SW480 (cell line): ENCODE measurements at regions not wholly inside any gene's neighbourhood (a gene's known extent, or its start where the extent isn't known, plus 50 kb on each side); places are given as distances from the start of the nearest gene placed in this dataset.

Experiments
- DNase-seq: peaks from one replicate; pipeline ENCODE4 v3.0.0-alpha.2; 2016; ENCODE audit warnings: low spot score

GRCh38 chr3:87175732-87176131 is 51.4 kb upstream of the CHMP2B start:
- DNase-seq, result no peak

- DNase-seq, result no peak
Measured at GRCh38 chr3:87173776-87174175, 53.3 kb upstream of the CHMP2B start.

- DNase-seq, result no peak
Measured at GRCh38 chr3:87173071-87173470, 54.0 kb upstream of the CHMP2B start.

- peak; percentile 26 for DNase-seq
Measured at GRCh38 chr3:87167628-87168456, 59.3 kb upstream of the CHMP2B start.

GRCh38 chr3:87164245-87164644 is 62.9 kb upstream of the CHMP2B start:
- DNase-seq, result no peak

GRCh38 chr3:87161851-87162250 is 65.3 kb upstream of the CHMP2B start:
- DNase-seq, result no peak

- DNase-seq, result no peak
Measured at GRCh38 chr3:87161417-87161816, 65.7 kb upstream of the CHMP2B start.

- no peak for DNase-seq
Measured at GRCh38 chr3:87161013-87161412, 66.1 kb upstream of the CHMP2B start.

- no peak for DNase-seq
Measured at GRCh38 chr3:87158823-87159222, 68.3 kb upstream of the CHMP2B start.

GRCh38 chr3:87148020-87148419 is 79.1 kb upstream of the CHMP2B start:
- no peak for DNase-seq

- no peak for DNase-seq
Measured at GRCh38 chr3:87147562-87147961, 79.5 kb upstream of the CHMP2B start.

GRCh38 chr3:87145553-87145952 is 81.6 kb upstream of the CHMP2B start:
- DNase-seq, result peak; percentile 10

GRCh38 chr3:87136066-87136596 is 91.0 kb upstream of the CHMP2B start:
- no peak for DNase-seq

GRCh38 chr3:87135412-87135811 is 91.7 kb upstream of the CHMP2B start:
- no peak for DNase-seq

- DNase-seq, result no peak
Measured at GRCh38 chr3:87132801-87133200, 94.3 kb upstream of the CHMP2B start.

- DNase-seq, result no peak
Measured at GRCh38 chr3:87128006-87128405, 99.1 kb upstream of the CHMP2B start.

GRCh38 chr3:87127281-87127680 is 99.8 kb upstream of the CHMP2B start:
- no peak for DNase-seq

- DNase-seq, result no peak
Measured at GRCh38 chr3:87126321-87126720, 100.8 kb upstream of the CHMP2B start.

- no peak for DNase-seq
Measured at GRCh38 chr3:87125116-87125515, 102.0 kb upstream of the CHMP2B start.

GRCh38 chr3:87122766-87123165 is 104.3 kb upstream of the CHMP2B start:
- no peak for DNase-seq

GRCh38 chr3:87121856-87122255 is 105.3 kb upstream of the CHMP2B start:
- no peak for DNase-seq

- DNase-seq, result no peak
Measured at GRCh38 chr3:87120881-87121280, 106.2 kb upstream of the CHMP2B start.

- no peak for DNase-seq
Measured at GRCh38 chr3:87120236-87120635, 106.9 kb upstream of the CHMP2B start.

GRCh38 chr3:87109465-87109864 is 117.6 kb upstream of the CHMP2B start:
- DNase-seq, result no peak
